ENCODE measurements at regions not wholly inside any gene's neighbourhood (a gene's known extent, or its start where the extent isn't known, plus 50 kb on each side); places are given as distances from the start of the nearest gene placed in this dataset.

DNA sequence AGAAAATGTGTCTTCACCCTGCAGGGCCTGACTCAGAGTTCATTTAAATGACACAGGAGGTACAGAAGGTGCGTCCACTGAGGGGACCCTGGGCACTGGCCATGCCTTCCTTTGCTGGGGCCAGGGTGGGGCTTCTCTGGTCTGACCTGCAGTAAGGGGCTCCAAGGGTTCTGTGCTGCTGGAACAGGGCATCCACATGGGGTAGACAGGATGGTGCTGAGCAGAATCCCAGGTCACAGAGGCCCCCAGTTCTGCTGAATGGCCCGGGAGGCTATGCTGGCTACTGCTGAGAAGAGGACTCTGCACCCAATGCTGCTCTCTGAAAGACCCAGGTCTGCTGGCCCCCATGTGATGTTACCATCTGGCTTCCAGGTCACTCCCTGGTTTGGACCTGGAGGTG lies 150.4 kb upstream of the GGTLC1 start:
- DNase-seq (ENCODE audit: low spot score): no peak

DNA sequence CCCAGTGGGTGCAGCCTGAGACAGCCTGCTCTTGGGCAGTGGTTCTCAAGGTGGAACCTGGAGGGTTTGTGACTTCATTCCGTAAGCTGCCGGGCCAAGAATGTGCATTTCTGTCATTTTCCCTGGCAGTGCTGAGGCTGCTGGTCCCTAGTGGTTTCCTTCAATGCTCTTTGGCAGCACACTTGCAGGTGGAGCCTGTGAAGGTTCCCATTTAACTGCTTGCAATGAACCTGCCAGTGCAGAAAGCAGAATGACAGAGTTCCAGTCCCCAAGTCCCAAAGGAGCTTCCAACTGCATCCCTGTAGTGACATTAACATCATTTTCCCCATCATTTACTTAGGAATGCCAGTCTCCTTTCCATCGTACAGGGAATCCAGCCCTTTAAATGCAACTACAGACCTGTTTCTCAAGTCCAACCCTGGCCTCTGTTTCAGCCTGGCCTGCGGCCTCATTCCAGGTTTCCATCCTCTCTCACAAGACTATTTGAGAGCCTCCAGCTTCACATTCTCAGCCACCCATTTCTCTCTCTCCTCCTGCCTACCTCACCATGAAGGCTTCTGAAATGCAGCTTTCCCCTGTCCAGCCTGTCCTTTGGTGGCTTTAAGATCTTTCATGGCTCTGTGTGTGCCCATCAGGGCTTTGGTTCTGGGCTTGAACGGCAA lies 149.7 kb upstream of the GGTLC1 start:
- DNase-seq (ENCODE audit: low spot score): no peak

DNA sequence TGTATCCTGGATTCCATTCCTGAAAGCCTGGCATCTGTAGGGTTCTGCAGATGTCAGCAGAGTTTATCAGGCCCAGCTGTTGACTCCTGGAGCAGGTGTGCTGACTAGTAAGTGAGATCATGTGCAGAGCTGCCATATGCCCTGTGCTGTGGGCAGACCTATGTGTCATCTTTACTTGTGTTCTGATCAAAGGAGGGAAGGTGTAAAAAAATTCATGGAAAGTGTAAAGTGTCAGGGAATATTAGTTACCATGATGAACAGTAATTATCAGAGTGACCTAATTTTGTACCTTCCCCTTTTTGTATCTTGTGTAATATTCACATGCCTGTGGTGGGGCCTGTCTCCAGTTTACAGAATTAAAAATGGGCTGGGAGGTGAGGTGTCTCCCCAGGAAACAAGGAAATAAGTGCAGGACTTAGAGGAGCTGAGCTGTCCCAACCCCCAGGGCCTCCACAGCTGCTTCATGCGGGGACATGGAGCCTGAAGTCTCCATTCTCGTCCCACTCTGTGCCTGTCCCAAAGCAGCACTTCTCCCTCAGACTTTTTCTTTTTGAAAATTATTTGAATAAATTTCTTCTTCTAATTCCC lies 148.2 kb upstream of the GGTLC1 start:
- DNase-seq (ENCODE audit: low spot score): no peak

DNA sequence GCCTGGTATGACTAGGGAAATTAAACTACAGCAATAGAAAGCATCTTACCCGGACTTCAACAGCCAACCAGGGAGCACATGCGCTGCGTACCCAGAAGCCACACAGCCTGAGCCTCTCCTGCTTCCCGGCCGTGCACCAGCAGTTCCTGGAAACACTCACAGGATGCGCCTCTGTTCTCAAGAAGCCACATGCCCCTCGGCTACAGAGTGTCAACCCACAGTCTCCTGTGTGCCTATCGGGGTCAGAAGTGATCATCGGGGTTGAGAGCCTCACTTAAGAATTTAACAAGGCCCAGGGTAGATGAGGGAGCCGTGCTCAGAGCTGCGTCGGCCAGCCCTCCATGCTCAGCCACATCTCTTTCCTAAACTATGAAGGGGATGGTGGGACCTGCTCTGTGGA lies 147.2 kb upstream of the GGTLC1 start:
- DNase-seq (ENCODE audit: low spot score): no peak

DNA sequence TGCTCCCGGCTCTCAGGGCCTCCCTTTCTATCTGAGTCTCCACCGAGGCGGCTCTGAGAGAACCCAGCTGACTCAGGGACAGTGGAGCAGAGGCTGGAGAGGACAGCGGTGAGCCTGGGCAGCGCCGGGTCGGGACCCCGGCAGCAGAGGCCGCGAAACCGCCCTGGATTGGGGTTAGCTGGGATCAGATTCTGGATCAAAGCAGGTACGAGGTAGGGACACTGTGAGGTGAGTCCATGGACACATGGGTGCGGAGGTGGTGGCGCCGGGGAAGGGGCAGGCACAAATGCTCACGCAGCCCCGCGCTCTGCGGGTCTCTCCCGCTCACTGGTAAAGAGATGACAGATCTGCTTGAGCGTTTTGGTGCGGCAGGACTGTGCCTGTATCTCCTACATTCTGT lies 146.4 kb upstream of the GGTLC1 start:
- no peak for DNase-seq (ENCODE audit: low spot score)

DNA sequence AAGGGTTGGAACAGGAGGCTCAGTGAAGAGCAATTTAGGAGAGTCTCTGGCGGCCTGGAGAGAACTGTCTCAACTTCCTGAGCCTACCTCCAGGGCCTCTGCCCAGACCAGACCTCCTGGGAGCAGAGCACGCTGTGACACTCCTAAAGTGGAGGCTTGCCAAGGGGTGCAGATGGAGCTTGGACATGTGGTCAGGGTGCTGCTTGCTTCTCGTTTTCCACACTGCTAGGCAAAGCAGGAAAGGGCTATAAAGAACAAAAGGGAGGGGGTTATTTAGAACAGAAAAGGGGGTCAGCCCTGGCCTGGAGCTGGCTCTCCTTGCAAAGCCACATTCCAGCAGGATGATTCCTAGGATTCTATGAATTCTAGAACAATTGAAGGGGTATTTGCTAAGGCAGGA lies 145.7 kb upstream of the GGTLC1 start:
- DNase-seq (ENCODE audit: low spot score): no peak

DNA sequence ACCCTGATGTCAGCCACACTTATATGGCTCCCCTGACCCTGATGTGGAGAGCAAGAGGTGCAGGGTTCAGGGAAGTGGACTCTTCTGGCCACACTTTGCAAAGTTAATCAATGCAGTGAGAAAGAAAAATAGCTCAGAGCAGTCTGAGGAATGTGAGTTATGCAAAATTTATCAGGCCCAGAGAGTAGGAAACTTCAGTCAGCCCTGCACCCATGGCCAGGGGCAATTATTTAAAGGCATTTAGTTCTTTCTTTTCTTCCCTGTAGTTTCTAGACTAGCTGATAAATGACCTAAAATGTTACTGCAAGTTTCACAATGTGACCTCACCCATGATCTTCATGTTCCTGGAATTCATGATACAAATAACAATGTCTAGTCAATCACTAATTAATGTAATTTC lies 143.7 kb upstream of the GGTLC1 start:
- DNase-seq (ENCODE audit: low spot score): no peak

DNA sequence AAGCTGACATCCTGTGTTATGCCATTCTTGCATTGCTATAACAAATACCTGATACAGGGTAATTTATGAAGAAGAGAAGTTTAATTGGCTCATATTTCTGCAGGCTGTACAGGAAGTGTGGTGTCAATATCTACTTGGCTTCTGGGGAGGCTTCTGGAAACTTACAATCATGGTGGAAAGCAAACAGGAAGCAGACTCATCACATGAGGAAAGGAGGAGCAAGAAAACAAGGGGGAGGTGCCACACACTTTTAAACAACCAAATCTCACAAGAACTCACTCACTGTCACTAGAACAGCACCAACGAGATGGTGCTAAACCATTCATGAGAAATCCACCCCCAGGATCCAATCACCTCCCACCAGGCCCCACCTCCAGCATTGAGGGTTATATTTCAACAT lies 143.1 kb upstream of the GGTLC1 start:
- no peak for DNase-seq (ENCODE audit: low spot score)

DNA sequence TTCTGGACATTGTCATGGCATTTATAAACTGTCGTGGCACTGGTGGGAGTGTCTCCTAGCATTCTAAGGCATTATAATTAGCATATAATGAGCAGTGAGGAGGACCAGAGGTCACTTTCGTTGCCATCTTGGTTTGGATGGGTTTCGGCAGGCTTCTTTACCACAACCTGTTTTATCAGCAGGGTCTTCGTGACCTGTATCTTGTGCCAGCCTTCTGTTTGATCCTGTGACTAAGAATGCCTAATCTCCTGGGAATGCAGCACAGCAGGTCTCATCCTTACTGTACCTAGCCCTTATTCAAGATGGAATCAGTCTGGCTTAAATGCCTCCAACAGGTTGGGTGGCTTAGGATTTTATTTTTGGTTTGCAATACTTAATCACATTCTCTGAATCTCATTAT lies 142.7 kb upstream of the GGTLC1 start:
- no peak for DNase-seq (ENCODE audit: low spot score)

DNA sequence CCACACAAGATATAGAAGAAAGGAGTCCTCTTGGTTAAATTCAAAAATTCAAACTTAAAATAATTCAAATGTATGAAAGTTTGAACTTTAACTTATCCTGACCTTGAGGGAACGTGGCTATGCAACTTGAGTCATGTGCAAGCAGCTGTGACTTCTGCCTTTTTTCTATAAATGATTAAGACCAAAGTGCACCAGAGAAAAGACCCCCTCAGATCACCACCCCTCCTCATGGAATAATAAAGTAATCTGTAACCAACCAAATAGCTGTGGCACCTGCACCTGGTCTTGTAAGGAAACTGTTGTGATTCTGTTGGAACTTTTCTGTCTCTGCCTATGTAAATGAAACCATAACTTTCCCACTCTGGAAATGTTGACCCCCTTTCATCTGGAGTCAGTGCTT lies 141.1 kb upstream of the GGTLC1 start:
- no peak for DNase-seq (ENCODE audit: low spot score)

DNA sequence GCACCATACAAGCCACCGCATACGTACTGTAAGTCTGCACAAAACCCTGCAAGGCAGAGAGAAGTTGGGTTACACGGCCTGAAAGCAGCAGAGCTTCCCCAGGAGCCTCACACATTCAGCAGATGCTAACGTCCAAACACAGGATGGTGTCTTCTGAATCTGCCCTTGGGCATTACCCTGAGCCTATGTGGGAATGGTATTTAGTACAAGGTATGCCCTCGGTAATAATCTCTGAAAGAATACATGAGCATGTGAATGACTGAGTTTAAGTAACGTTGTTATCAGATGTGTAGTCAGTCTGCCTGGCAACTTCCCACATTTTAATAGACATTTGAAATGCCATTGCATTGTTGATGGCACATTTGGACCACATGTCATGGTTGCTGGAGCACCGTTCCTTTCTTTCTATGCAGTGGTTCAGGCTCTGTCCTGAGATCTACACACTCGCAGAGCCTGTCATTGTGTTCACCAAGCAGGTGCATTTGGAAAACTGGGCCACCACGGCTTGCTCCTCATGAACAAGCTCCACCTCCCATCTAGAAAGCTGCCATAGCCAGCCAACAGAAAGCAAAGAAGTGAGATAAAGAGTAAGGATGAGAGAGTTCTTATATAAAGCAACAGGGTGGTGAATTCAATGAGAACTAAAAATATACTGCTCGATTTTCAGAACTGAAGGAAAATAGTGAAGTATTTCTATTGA lies 136.5 kb upstream of the GGTLC1 start:
- no peak for DNase-seq (ENCODE audit: low spot score)

DNA sequence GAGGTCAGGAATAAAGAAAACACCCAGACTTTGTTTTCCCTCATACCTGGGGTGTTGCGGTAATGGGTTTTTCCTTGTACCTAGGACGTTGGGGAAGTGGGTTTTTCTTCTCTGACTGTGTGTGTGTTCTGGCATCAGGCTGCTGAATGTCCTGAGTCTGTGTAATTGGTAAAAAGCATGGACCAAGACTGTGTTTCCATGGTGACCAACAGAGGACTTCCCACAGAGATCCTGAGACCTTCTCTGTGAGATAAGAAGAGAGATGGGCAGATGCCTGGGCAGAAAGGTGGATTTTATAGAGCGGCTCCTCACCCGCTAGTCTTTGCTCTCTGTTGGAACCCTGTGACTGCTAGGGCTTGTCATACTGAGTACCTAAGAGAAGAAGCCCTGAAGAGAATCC lies 135.4 kb upstream of the GGTLC1 start:
- DNase-seq (ENCODE audit: low spot score): no peak

DNA sequence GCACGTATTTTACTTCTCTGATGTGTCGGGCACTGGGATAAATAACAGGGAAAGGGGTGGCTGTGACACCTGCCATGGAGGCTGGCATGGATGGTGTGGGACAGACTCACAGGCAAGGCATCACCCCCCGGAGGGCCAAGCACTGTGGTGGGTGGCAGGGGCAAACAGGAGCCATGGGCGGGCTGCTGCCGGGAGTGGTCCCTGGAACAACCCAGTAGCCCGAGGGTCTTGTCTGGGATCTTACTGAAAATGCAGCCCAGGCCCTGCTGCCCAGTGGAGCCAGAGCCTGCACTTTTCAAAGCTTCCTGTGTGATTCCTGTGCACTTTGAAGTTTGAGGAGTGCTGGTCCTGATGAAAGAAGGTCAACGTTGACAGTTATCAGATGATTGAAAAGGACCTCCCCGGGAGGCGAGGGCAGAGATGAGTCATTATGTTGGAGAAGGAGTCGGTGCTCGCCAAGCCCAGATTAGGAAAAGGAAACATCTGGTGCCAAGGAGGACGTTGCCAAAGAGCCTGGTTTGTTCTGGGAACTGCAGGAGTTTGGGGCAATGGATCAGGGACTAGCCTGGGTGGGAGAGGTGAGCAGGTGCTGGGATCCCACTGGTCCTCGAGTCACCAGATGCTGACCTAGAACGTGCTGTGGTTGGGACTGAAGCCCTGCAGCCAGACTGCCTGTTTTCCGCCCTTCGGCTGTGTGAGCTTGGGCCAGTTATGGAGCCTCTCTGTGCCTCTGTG lies 130.0 kb upstream of the GGTLC1 start:
- DNase-seq (ENCODE audit: low spot score): no peak

DNA sequence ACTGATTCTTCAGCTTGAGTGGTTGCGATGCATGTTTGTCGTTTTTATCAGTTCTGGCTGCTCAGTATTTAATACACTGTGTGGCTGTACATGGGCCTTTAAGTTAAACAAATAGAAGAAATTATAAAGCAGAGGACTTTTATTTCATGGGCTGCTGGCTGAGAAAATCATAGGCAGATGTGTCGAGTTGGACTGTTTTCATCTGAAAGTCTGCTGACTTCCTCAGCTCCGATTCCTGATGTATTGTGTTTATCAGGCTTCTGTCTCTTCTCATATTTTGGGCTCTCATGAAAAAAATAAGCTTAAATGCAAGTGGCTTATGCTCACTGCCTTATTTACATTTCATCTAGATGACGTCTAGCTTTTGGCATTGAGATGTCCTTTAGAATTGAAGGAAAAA lies 129.5 kb upstream of the GGTLC1 start:
- DNase-seq (ENCODE audit: low spot score): no peak

DNA sequence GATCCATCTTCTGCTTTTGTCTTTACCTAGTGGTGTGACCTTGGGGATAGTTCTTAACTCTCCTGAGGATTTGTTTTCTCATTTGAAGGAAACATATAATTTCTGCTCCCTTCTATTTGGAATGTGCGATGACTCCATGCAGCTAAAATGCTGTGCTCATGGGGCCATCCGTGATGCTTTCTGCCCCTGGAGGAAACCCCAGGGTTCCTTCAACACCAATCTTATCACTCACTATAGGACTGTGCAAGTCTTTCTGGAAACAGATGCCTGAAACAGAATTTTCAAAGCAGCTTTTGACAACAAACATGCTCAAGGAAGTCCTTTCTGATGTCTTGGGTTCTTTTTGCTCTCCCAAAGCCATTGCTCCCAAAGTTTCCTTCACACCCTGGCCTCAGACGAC lies 128.8 kb upstream of the GGTLC1 start:
- no peak for DNase-seq (ENCODE audit: low spot score)

DNA sequence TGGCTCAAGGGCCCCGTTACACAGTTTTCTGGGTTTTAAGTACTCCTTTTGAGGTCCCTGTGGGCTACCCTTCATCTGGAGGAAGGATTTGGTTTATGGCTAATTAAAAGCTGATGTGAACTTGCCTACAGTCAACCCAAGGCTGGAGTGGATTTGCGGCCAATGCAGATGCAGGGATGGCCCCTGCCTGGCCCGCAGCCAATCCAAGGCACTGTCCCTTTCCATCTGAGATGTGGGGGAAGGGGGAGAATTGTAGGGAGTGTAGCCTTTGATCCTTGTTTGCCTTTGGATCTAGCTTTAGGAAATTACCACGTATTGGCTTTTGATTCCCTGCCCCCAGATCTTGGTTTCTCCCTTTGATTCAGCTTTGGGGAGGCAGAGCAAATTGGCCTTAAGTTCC lies 128.0 kb upstream of the GGTLC1 start:
- DNase-seq (ENCODE audit: low spot score): no peak

DNA sequence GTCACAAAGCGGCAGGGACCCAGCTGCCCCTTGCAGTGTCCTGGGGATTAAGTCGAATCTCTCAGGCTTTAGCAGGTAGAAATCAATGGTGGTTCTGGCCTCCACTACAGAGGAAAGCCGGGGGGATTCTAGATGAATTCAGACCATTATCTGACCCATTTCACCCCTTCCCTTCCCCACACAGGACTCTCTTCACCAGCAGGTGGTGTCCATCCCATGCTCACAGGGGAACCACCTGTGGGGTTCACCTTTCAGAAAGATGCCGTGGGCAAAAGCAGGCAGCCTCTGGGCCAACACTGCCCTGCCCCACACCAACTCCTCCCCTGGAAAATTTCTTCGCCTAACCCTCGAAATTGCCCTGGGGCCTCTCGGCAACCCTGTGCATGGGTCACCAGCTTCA lies 123.8 kb upstream of the GGTLC1 start:
- no peak for DNase-seq (ENCODE audit: low spot score)

DNA sequence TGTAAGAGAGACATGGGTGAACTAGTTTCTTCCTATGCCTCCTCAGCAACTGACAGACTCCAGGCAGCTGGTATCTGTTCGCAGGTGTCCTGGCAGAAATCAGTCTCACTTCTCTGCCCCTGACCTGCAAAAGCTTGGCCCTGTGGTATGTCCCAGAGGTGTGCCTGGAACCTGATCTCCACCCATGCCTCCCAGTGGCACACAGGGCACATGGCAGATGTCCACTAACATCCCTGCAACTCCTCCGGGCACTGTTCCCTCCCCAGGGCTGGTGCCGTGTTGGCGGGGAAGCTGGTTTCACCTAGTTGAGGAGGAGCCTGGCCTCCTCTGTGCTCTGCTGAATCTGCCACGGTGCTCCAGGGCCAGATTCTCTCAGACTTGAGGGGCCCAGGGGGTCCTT lies 123.3 kb upstream of the GGTLC1 start:
- DNase-seq (ENCODE audit: low spot score): no peak

DNA sequence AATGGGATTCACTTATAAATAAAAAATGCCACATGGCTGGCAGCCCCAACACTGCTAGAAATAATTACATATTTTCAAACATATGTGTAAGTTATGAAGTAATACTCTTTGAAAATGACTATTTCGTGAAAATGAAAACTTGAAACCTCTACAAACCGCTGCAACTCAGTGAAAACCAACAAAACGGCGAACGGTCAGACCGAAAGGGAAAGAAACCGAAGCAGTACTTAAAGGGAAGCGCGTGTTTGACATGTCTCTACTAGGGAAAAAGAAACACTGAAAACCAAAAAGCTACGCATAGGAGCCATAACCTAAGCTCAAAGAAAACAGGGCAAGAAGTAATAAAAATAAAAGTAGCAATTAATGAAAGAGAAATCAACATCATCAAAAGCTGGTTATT lies 121.0 kb upstream of the GGTLC1 start:
- DNase-seq (ENCODE audit: low spot score): no peak

DNA sequence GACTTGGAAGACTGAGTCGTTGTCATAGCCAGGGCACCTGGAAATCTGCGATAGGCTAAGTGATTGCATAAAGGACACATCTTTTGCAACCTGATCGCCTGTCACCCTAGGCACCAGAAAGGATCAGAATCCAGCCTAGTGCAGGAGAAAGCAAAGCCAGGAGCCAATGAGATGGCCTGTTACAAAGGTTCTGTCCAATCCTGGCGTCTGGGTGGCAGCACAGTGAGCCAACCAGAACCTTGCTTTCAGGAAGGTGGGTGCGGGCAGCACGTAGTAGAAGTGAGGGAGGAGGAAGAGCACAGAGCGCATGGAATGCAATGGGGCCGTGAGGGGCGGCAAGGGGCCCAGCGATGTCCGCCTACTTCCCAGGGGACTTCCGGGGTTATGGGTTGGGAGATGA lies 120.4 kb upstream of the GGTLC1 start:
- no peak for DNase-seq (ENCODE audit: low spot score)

DNA sequence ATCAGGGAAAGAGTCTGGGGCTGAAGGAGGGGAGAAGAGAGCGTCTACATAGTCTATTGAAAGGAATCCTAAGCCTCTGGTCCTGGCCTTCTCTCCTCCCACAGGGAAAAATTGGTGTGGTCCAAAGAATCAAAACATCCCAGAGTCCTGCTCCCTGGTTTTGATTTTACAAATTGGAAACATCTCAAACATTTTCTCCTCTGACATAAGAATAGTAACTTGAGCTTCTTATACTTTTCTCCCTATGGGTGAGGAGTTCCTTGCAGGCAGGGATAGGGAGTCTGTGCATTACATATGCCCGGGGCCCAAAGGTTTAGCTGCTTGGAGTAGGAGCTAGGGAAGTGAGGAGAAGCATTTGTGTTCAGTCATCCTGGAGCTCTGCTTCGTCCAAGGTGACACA lies 120.0 kb upstream of the GGTLC1 start:
- no peak for DNase-seq (ENCODE audit: low spot score)

DNA sequence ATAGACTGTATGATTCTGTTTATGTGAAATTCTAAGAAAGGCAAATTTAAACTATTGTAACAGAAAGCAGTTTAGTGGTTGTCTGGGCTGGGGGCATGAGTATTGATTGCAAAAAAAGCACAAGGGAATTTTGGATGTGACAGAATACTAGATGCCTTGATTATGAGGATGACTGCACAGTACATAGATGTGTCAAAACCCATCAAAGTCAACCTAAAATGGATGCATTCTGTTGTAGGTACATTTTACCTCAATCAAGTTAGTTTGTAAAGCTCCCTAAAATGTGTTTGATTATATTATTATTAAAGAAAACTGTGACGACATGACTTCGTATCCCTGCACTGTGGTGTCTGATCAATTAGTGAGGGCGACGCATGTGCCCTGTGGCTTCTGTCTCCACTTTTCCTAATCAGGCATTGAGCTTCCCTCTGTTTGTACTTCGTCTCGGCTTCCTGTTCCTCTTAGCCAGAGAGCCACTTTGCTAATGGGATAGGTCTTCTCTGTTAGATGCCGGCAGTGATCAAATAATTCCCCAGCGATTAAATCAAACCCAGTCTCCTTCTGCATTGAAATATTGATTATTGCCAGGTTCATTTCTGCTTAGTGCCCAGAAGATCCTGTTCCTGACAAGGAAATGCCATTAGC lies 118.3 kb upstream of the GGTLC1 start:
- no peak for DNase-seq (ENCODE audit: low spot score)

Data from cerebellar cortex (tissue), 1 donor.